B cell (primary cell): ENCODE measurements at regions not wholly inside any gene's neighbourhood (a gene's known extent, or its start where the extent isn't known, plus 50 kb on each side); places are given as distances from the start of the nearest gene placed in this dataset.

Experiments used
- ATAC-seq: fragments of 200-7000 bp; cut with Tn5 transposase; one replicate; pipeline ENCODE4 v1.10.0; 2021; ENCODE audit warnings: low read depth, mild to moderate bottlenecking, moderate number of reproducible peaks, moderate library complexity
- CTCF ChIA-PET: fragments of 350-600 bp; sonication (Branson Sonifier 250); formaldehyde crosslinking; loops from one replicate; lab custom pipeline; 2021; ENCODE audit warnings: antibody characterized with exemption, inconsistent platforms; lab: Charles Lee
- POLR2A ChIA-PET: fragments of 350-600 bp; sonication (Branson Sonifier 250); formaldehyde crosslinking; loops from one replicate; lab custom pipeline; 2021; ENCODE audit warnings: antibody characterized with exemption; lab: Charles Lee
- DNase-seq: peaks from one replicate; pipeline ENCODE4 v3.0.0; 2013
- H2AFZ ChIP-seq: 2 replicates; pipeline ENCODE4 v1.6.1; 2012; ENCODE audit warnings: mild to moderate bottlenecking, low read depth, low read length; ENCODE audit not compliant: insufficient read depth, poor library complexity, severe bottlenecking
- H3K27ac ChIP-seq, 2 donors: 1 replicate in 1 of 2; 2 replicates in 1 of 2; pipeline ENCODE4 v1.5.1; 2012 to 2013; ENCODE audit warnings: low read length in 2 of 2, mild to moderate bottlenecking in 2 of 2, moderate library complexity in 1 of 2
- H3K27me3 ChIP-seq, 4 experiments: fragments of 200-600 bp in 1 of 4; sonication (generic) in 1 of 4; replicated peaks in 1 of 4; 1 replicate in 2 of 4; 2 replicates in 2 of 4; pipeline versions ENCODE4 v1.6.1 to v1.7.0; 2013 to 2016; ENCODE audit warnings: low read length in 3 of 4, mild to moderate bottlenecking in 2 of 4, mixed read lengths in 1 of 4, moderate library complexity in 1 of 4; ENCODE audit not compliant: insufficient read depth in 4 of 4, control insufficient read depth in 3 of 4; ENCODE audit errors: control extremely low read depth in 1 of 4
- H3K36me3 ChIP-seq, 2 experiments: replicated peaks in 1 of 2; 1 replicate in 1 of 2; 2 replicates in 1 of 2; pipeline versions ENCODE4 v1.6.1 to v1.7.1; 2013; ENCODE audit warnings: low read length in 1 of 2; ENCODE audit not compliant: insufficient read depth in 2 of 2, control insufficient read depth in 1 of 2; ENCODE audit errors: control extremely low read depth in 1 of 2, extremely low read depth in 1 of 2
- H3K4me1 ChIP-seq, 2 donors: fragments of 200-600 bp in 1 of 2; sonication (generic) in 1 of 2; 1 replicate in 1 of 2; 2 replicates in 1 of 2; pipeline versions ENCODE4 v1.5.1 to v1.6.1; 2013 to 2017; ENCODE audit warnings: low read length in 2 of 2; ENCODE audit not compliant: control insufficient read depth in 2 of 2, insufficient read depth in 2 of 2
- H3K4me2 ChIP-seq: replicated peaks from 2 replicates; pipeline ENCODE3; 2012; ENCODE audit warnings: mild to moderate bottlenecking, low read depth, low read length; ENCODE audit not compliant: poor library complexity, severe bottlenecking
- H3K4me3 ChIP-seq, 5 experiments: fragments of 200-600 bp in 1 of 5; sonication (generic) in 1 of 5; 1 replicate in 3 of 5; 2 replicates in 2 of 5; pipeline versions ENCODE4 v1.5.1 to v1.7.0; 2011 to 2016; ENCODE audit warnings: low read length in 4 of 5, mild to moderate bottlenecking in 4 of 5, low read depth in 2 of 5, control low read depth in 1 of 5, moderate library complexity in 1 of 5; ENCODE audit not compliant: insufficient read depth in 1 of 5; ENCODE audit errors: control extremely low read depth in 1 of 5, extremely low read depth in 1 of 5
- H3K79me2 ChIP-seq: fragments of 200-600 bp; sonication (generic); one replicate; pipeline ENCODE4 v1.6.0; 2016; ENCODE audit warnings: low read length; ENCODE audit not compliant: control insufficient read depth, insufficient read depth
- H3K9ac ChIP-seq: fragments of 200-600 bp; sonication (generic); 2 replicates; pipeline ENCODE4 v1.6.1; 2017; ENCODE audit warnings: mild to moderate bottlenecking, low read length, moderate library complexity
- H3K9me3 ChIP-seq, 3 donors: one replicate each; pipeline versions ENCODE4 v1.6.1 to v1.7.1; 2013; ENCODE audit warnings: low read length in 2 of 3; ENCODE audit not compliant: control insufficient read depth in 2 of 3, insufficient read depth in 1 of 3; ENCODE audit errors: control extremely low read depth in 1 of 3
- H4K20me1 ChIP-seq: 2 replicates; pipeline ENCODE4 v1.6.0; 2012; ENCODE audit warnings: mild to moderate bottlenecking, low read length; ENCODE audit not compliant: insufficient read depth, control insufficient read depth, poor library complexity, severe bottlenecking
- H3K27ac Mint-ChIP-seq: one replicate; pipeline ENCODE4 v1.8.0; 2021; ENCODE audit warnings: mixed read lengths
- H3K27me3 Mint-ChIP-seq: one replicate; pipeline ENCODE4 v1.8.0; 2021; ENCODE audit warnings: mixed read lengths
- H3K4me1 Mint-ChIP-seq: one replicate; pipeline ENCODE4 v1.8.0; 2021; ENCODE audit warnings: mixed read lengths
- H3K4me3 Mint-ChIP-seq: one replicate; pipeline ENCODE4 v1.8.0; 2021; ENCODE audit warnings: mixed read lengths
- H3K9me3 Mint-ChIP-seq: one replicate; pipeline ENCODE4 v1.8.0; 2022; ENCODE audit warnings: mixed read lengths; ENCODE audit not compliant: insufficient read depth
- CTCF ChIP-seq: fragments of 200-600 bp; IDR thresholded peaks from one replicate; pipeline ENCODE4 v1.8.0; 2022; ENCODE audit warnings: antibody characterized with exemption, mild to moderate bottlenecking
- EZH2 ChIP-seq: IDR thresholded peaks from 2 replicates; pipeline ENCODE4 v1.6.1; 2012; ENCODE audit warnings: borderline replicate concordance, low read depth, mild to moderate bottlenecking, moderate library complexity, low read length; ENCODE audit not compliant: insufficient read depth, poor library complexity, severe bottlenecking
- WGBS: methylation state at CpG from one replicate; pipeline ENCODE4 v1.1.5; 2013; ENCODE audit warnings: missing lambda C conversion rate; ENCODE audit not compliant: insufficient coverage; 5-methylcytosine and 5-hydroxymethylcytosine counted together
- intact Hi-C: fragments of 100-400 bp; cut with micrococcal nuclease; formaldehyde crosslinking; loops from one replicate; pipeline ENCODE4 v1.10.0; 2022

- no peak overlapping the region for H3K4me3 ChIP-seq
- H3K4me3 Mint-ChIP-seq, result no peak overlapping the region
- intact Hi-C loops, result no loop called here
Measured at GRCh38 chr15:38648121-38648843, 83.7 kb upstream of the RASGRP1 start.

More at GRCh38 chr15:38648121-38648843, 83.7 kb upstream of the RASGRP1 start:
- Histone ChIP-seq H3K9me3 (peaks cover 0 to 3% (median 3%) of the 10 kb centered on the region in 3 donors), H2AFZ (no peak overlapping the region), H3K27ac (no peak overlapping the region), H3K27me3 (no peaks in the 10 kb centered on the region), H3K4me2 (no peak overlapping the region), H3K9ac (no peak overlapping the region), H4K20me1 (no peaks in the 10 kb centered on the region), H3K79me2 (no peaks in the 10 kb centered on the region), H3K36me3 (no peaks in the 10 kb centered on the region), H3K4me1 (peaks cover 40% of the 10 kb centered on the region in 2 donors)
- H3K27ac Mint-ChIP-seq, result no peak overlapping the region
- TF ChIP-seq CTCF, result no peak
- no peak for TF ChIP-seq EZH2
- no peaks in the 10 kb centered on the region for H3K9me3 Mint-ChIP-seq
- 97% methylated on average over 5 of the region's 10 CpGs for WGBS
- CTCF ChIA-PET, result interaction anchor here (1.0 to 8.2 kb wide), 5 partner anchors 22 to 83 kb away, joined by 3 to 73 read pairs (median 8); partner anchors contain the start of gene RASGRP1
- H3K4me1 Mint-ChIP-seq, result peaks cover 60% of the 10 kb centered on the region
- POLR2A ChIA-PET, result no interaction called here
- no peak for ATAC-seq
- H3K27me3 Mint-ChIP-seq, result no peaks in the 10 kb centered on the region
- no peak for DNase-seq
